WI38 (cell line): ENCODE measurements at regions not wholly inside any gene's neighbourhood (a gene's known extent, or its start where the extent isn't known, plus 50 kb on each side); places are given as distances from the start of the nearest gene placed in this dataset.
"Not testable (repeated sequence)": the region's sequence is repeated elsewhere in the genome, so short reads cannot be mapped to it uniquely, and the experiment has no call there.

ENCODE experiments used
- H3K4me3 ChIP-seq: 2 replicates; pipeline ENCODE4 v1.5.1; 2011; ENCODE audit warnings: low read depth, mild to moderate bottlenecking, control low read depth, low read length
- CTCF ChIP-seq: IDR thresholded peaks from 2 replicates; pipeline ENCODE4 v1.5.1; 2012; ENCODE audit warnings: low read depth, mild to moderate bottlenecking, control low read depth, low read length

- TF ChIP-seq CTCF, result no peak
- no peak overlapping the region for H3K4me3 ChIP-seq
These were observed 550.0 kb upstream of the GYPC start for GRCh38 chr2:126106006-126106405.

GRCh38 chr2:126107883-126108282 is 548.1 kb upstream of the GYPC start:
- H3K4me3 ChIP-seq, result no peak overlapping the region
- TF ChIP-seq CTCF, result no peak

- TF ChIP-seq CTCF, result no peak
- H3K4me3 ChIP-seq, result no peak overlapping the region
These were observed 540.0 kb upstream of the GYPC start for GRCh38 chr2:126115975-126116374.

DNA sequence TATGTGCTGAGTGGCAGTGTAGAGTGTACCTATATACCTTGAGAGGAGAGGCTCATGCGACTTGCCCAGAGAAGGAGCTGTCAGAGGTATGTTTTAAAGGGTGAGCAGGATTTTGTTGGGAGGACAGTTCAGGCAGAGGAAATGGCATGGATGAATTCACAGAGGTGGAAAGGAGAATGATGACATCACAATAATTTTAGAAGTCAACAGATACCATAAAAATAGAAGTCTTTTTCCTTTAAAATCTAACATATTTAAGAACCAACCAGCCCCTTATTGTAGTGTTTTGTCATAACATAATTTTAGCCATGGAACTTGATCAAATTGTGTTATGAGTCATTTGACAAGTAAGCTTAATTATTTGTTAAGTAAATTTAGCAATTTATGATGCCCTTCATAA is 538.1 kb upstream of the GYPC start:
- H3K4me3 ChIP-seq, result no peak overlapping the region
- no peak for TF ChIP-seq CTCF

DNA sequence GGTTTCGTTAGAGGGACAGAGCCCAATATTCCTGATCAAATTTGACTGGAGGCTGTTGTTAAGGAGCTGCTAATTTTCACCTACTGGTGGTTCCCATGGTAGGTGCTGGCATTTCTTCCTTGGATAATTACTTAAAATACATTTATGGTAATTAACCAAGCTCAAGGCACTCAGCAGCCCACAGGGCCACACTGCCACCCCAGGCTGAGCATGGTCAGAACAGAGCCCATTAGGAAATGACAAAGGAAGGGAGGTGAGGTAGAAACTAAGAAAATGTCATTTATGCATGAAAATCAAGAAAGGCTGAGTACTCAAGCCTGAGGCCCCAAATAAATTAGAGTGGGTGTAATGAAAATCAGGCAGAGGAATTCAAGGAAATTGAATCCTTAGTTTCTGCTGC is 510.2 kb upstream of the GYPC start:
- no peak overlapping the region for H3K4me3 ChIP-seq
- no peak for TF ChIP-seq CTCF

DNA sequence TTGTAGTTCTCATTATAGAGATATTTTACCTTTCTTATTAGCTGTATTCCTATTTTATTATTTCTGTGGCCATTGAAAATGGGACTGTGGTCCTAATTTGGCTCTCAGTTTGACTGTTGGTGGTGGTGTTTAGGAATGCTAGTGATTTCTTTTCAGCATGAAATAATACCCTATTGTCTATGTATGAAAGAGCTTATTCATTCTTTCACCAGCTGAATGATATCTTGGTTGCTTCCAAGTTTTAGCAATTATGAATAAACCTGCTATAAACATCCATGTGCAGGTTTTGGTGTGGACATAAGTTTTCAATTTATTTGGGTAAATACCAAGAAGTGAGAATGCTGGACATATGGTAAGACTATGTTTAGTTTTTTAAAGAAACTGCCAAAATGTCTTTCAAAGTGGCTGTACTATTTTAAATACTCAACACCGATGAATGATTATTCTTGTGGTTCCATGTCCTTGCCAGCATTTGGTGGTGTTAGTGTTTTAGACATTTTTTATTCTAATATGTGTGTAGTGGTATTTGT is 501.6 kb upstream of the GYPC start:
- TF ChIP-seq CTCF, result no peak

DNA sequence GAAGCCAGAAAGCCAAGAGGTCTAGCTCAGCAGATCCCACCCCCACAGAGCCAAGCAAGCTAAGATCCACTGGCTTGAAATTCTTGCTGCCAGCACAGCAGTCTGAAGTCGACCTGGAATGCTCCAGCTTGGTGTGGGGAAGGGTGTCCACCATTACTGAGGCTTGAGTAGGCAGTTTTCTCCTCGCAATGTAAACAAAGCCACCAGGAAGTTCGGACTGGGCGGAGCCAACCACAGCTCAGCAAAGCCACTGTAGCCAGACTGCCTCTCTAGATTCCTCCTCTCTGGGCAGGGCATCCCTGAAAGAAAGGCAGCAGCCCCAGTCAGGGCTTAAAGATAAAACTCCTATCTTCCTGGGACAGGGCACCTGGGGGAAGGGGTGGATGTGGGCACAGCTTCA is 495.0 kb upstream of the GYPC start:
- not testable (repeated sequence) for H3K4me3 ChIP-seq

More for the DNA sequence above, 501.6 kb upstream of the GYPC start:
- H3K4me3 ChIP-seq, result no peak overlapping the region

- no peak for TF ChIP-seq CTCF
- no peak overlapping the region for H3K4me3 ChIP-seq
These were observed 483.2 kb upstream of the GYPC start for GRCh38 chr2:126172631-126173184.
